Progenitor cell of endocrine pancreas (in vitro differentiated cells): ENCODE measurements at regions not wholly inside any gene's neighbourhood (a gene's known extent, or its start where the extent isn't known, plus 50 kb on each side); places are given as distances from the start of the nearest gene placed in this dataset.

Experiments
- DNase-seq: peaks from one replicate; pipeline ENCODE4 v3.0.0; 2021; ENCODE audit warnings: low spot score; ENCODE audit not compliant: unreplicated experiment
- H3K27ac Mint-ChIP-seq: 2 replicates; pipeline ENCODE4 v1.8.0; 2021; ENCODE audit warnings: mild to moderate bottlenecking, moderate library complexity, mixed read lengths
- H3K27me3 Mint-ChIP-seq: 2 replicates; pipeline ENCODE4 v1.8.0; 2021; ENCODE audit warnings: mixed read lengths
- H3K36me3 Mint-ChIP-seq: 2 replicates; pipeline ENCODE4 v1.8.0; 2022; ENCODE audit warnings: mixed read lengths; ENCODE audit not compliant: insufficient read depth
- H3K4me1 Mint-ChIP-seq: 2 replicates; pipeline ENCODE4 v1.8.0; 2021; ENCODE audit warnings: low read depth, mixed read lengths
- H3K4me3 Mint-ChIP-seq: 2 replicates; pipeline ENCODE4 v1.8.0; 2021; ENCODE audit warnings: low read depth, mild to moderate bottlenecking, moderate library complexity, mixed read lengths
- H3K9me3 Mint-ChIP-seq: 2 replicates; pipeline ENCODE4 v1.8.0; 2021; ENCODE audit warnings: low read depth, mixed read lengths
- CTCF ChIP-seq: fragments of 200-600 bp; sonication (generic); IDR thresholded peaks from one replicate; pipeline ENCODE4 v1.5.0; 2021; ENCODE audit warnings: antibody characterized with exemption, mild to moderate bottlenecking; ENCODE audit not compliant: unreplicated experiment

DNA sequence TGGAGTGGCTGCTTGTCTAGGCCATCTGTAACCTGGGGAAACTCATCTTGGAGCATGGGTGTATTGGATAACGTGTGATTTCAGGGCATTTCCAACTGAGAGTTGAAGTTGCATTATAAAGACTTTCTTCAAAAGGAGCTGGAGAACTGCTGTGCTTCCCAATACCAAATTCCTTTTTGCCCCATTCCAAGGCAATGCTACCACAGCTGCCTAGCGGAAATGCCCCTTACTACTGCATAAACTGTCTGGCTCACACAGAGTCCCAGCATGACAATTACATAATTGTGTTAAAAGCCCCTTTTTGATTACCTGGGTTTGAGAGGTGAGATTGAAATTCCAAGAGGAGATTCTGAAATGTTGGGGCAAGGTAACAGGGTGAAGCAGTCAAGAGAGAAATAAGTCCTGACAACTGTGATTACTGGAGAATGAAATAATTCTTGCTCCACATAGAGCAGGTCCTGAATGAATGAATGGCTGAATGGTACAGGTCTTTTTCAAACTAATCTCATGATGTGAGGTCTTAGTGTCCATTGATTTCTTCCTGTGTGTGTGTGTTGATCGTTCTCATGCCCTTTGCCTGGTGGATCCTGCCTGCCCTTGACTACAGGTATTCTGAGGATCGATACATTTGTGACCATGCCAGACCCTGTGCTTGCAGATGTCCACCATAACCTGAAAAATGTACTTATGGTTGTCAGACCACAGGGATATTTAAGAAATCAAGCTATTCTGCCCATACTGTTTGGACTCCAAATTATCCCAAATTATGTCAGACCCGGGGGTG is 386.5 kb downstream of the GRIN2B start:
- Mint-ChIP-seq H3K4me3 (no peak overlapping the region), H3K4me1 (no peaks in the 10 kb centered on the region), H3K27me3 (peaks cover 3% of the 10 kb centered on the region), H3K27ac (no peak overlapping the region), H3K9me3 (peaks cover 3% of the 10 kb centered on the region), H3K36me3 (no peaks in the 10 kb centered on the region)
- DNase-seq: no peak
- TF ChIP-seq CTCF: no peak

GRCh38 chr12:13592063-13592942 is 389.1 kb downstream of the GRIN2B start:
- Mint-ChIP-seq H3K36me3 (no peaks in the 10 kb centered on the region), H3K4me3 (no peak overlapping the region), H3K4me1 (no peaks in the 10 kb centered on the region), H3K9me3 (peaks cover 3% of the 10 kb centered on the region), H3K27ac (no peak overlapping the region), H3K27me3 (peaks cover 3% of the 10 kb centered on the region)
- no peak for TF ChIP-seq CTCF
- DNase-seq: no peak

GRCh38 chr12:13591488-13591887 is 389.9 kb downstream of the GRIN2B start:
- Mint-ChIP-seq H3K27ac (no peak overlapping the region), H3K36me3 (no peaks in the 10 kb centered on the region), H3K4me3 (no peak overlapping the region), H3K27me3 (no peaks in the 10 kb centered on the region), H3K4me1 (no peaks in the 10 kb centered on the region), H3K9me3 (peaks cover 3% of the 10 kb centered on the region)
- DNase-seq: no peak
- no peak for TF ChIP-seq CTCF

DNA sequence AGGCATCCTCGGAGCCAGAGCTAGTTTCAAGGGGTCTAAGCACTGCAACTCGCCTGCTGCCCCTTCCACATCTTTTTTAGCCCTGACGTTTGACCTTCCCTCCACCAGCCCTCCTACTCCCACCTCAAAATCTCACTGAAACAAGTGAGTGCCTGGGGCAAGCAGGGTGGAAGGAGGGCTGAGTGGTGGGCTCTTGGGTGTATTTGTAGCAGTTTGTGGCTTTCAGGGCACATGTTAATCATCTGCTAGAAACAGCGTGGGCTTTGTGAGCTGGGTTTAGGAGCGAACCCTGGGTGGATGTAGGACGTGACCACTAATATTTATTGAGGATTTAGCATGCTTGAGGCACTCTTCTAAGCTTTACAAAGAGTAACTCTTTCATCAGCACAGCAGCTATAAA is 390.3 kb downstream of the GRIN2B start:
- H3K27ac Mint-ChIP-seq: no peak overlapping the region
- no peak for DNase-seq
- TF ChIP-seq CTCF: no peak
- no peaks in the 10 kb centered on the region for H3K4me1 Mint-ChIP-seq
- no peaks in the 10 kb centered on the region for H3K27me3 Mint-ChIP-seq
- no peaks in the 10 kb centered on the region for H3K36me3 Mint-ChIP-seq
- no peak overlapping the region for H3K4me3 Mint-ChIP-seq
- peaks cover 3% of the 10 kb centered on the region for H3K9me3 Mint-ChIP-seq

DNA sequence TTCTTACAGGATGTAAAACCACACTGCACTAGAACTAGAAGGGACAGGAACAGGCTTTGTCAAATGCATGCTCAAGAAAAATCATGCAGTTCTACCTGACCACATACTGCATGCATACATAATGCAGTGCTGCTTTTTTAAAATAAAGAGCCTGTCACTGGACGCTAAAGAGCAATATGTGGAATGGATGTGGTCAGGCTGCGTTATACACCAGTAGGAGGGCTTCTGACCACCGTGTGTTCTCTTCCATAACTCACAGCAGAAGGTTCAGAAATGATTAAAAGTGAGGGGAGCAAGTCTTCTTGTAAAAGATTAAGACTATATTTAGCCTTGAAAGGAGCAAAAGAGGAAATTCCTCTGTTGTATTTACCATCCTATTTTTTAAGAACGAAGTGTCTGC is 392.0 kb downstream of the EMP1 start:
- no peak for DNase-seq
- Mint-ChIP-seq H3K36me3 (no peaks in the 10 kb centered on the region), H3K4me1 (no peaks in the 10 kb centered on the region), H3K9me3 (no peaks in the 10 kb centered on the region), H3K27me3 (peaks cover 1% of the 10 kb centered on the region), H3K27ac (no peak overlapping the region), H3K4me3 (no peak overlapping the region)
- TF ChIP-seq CTCF: no peak
